ENCODE measurements at regions not wholly inside any gene's neighbourhood (a gene's known extent, or its start where the extent isn't known, plus 50 kb on each side); places are given as distances from the start of the nearest gene placed in this dataset.

DNA sequence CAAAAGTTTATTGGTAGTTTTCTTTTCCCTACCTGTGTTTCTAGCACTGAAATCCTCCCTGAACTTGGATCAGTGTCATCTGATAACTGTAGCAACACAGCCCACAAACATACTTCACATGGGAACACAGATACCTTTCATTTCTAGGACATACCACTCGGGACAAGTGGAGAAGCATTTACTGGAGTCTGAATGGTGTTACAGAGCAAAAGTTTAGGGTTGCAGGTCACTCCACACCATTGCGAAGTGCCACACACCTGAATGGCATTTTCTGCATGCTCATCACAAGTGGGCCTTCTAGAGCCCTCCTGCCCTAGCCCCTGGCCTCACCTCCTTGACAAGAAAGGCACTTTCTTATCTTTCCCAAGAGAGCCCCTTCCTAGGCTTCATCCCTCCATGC is 184.8 kb upstream of the PKDCC start:
- DNase-seq (ENCODE audit: low read depth): no peak
- no peak overlapping the region for H3K4me3 ChIP-seq (ENCODE audit: low read length)
- TF ChIP-seq, protein P1, sequence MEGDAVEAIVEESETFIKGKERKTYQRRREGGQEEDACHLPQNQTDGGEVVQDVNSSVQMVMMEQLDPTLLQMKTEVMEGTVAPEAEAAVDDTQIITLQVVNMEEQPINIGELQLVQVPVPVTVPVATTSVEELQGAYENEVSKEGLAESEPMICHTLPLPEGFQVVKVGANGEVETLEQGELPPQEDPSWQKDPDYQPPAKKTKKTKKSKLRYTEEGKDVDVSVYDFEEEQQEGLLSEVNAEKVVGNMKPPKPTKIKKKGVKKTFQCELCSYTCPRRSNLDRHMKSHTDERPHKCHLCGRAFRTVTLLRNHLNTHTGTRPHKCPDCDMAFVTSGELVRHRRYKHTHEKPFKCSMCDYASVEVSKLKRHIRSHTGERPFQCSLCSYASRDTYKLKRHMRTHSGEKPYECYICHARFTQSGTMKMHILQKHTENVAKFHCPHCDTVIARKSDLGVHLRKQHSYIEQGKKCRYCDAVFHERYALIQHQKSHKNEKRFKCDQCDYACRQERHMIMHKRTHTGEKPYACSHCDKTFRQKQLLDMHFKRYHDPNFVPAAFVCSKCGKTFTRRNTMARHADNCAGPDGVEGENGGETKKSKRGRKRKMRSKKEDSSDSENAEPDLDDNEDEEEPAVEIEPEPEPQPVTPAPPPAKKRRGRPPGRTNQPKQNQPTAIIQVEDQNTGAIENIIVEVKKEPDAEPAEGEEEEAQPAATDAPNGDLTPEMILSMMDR (conservative IDR thresholded peaks at IDR 0.05; ENCODE audit: low read depth, low read length): no peak

DNA sequence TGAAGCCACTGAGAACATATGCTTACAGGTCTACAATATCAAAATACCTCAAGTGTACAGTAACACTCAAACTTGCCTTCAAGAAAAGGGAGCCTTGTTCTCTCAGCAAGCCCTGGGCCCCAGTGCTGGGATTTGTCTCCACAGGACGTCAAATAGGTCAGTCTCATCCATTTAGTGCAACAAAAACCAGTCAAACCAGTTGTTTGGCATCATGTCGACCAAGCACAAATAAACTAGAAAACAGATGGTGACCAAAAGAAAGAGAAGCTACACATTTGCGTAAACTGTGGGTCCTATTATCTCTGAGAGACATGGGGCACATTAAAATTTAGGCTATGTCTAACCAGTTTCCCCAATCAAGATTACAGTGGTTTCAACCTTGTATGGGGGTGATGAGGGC is 182.6 kb upstream of the PKDCC start:
- TF ChIP-seq, protein P1 (conservative IDR thresholded peaks at IDR 0.05; ENCODE audit: low read depth, low read length): no peak
- no peak for DNase-seq (ENCODE audit: low read depth)
- no peak overlapping the region for H3K4me3 ChIP-seq (ENCODE audit: low read length)

DNA sequence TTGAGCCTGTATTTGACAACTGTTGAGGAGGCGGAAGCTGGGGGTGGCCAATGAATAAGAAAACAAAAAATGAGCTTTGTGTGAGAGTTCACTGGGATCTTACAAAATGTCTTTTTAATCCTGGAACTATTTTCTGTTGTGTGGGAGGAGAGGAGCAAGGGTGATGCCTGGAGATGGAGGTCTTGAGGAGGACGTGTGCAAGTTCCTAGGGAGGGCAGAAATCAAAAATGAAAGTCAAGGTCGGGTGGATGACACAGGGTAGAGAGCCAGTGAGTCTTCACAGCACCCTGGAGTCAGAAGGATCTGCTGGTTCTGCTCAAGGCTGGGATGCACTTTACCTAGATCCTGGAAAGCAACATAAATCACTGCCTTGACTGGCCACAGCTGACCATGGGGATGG is 180.3 kb upstream of the PKDCC start:
- TF ChIP-seq, protein P1 (conservative IDR thresholded peaks at IDR 0.05; ENCODE audit: low read depth, low read length): no peak
- no peak overlapping the region for H3K4me3 ChIP-seq (ENCODE audit: low read length)
- no peak for DNase-seq (ENCODE audit: low read depth)

DNA sequence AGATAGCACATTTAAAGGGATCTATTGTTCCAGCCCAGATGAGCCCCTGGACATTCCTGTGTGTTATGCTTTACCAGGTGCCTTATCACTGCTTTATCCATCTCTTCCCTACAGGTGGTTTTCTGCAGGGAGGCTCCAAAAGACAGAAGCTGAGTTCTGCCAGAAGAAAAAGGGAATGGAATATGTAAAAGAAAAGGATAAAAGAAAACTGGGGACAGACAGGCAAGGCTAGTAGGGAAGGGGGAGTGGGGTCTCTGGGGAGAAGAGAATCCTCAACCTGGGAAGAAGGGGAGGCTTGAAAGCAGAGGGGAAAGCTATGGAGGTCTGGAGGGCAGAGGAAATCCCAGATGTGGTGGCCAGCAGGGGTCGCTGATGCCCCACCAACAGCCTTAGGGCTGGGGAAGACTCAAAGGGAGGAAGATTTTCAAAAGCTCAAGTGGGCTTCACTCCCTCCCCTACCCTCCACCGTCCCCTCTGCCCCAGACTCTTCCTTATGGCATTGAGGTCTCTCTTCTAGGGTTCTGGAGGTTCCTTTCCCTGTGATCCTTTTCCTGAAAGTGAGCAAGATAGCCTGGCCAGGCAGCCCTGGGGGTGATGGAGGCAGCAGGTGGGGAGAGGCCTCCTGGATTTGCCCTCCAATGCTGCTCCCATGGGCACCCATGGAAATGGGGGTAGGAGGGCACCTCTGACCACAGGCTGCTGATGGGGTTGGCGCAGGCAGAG is 178.1 kb upstream of the PKDCC start:
- TF ChIP-seq, protein P1 (conservative IDR thresholded peaks at IDR 0.05; ENCODE audit: low read depth, low read length): peak; percentile 84
- H3K4me3 ChIP-seq (ENCODE audit: low read length): no peak overlapping the region
- DNase-seq (ENCODE audit: low read depth): no peak

DNA sequence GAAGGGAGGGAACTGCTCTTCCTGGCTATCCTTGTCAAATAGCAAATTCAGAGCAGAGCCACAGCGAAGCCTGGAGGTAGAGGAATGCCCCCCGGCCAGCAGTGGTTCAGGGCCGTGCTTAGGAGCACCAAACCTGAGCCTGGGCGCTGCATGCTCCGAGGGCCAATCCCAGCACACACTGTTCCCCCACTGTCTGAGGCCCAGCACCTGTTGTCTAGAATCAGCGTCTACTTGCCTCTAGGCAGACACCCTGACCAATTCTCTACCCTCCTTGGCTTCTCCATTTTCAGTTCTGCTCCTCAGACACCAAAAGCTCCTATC is 177.6 kb upstream of the PKDCC start:
- TF ChIP-seq, protein P1 (conservative IDR thresholded peaks at IDR 0.05; ENCODE audit: low read depth, low read length): no peak
- no peak overlapping the region for H3K4me3 ChIP-seq (ENCODE audit: low read length)
- DNase-seq (ENCODE audit: low read depth): no peak

DNA sequence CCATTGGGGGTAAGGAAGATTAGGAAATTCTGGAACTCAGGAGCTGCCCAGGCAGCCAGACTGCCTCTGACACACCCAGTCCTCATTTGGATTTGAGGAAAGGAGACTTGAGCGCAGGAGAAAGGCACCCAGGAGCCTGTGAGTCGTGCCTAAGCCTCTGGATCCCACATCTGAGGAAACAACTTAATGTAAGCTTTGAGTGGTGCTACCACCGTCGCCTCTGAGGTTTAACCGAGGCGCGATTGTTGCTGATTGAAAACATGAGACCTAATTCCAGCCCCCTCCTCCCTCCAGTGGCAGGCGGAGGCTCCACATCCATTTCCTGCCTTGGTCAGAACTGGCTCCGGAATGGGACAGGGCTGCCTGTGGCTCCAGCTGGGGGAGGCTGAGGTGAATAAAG is 176.7 kb upstream of the PKDCC start:
- no peak overlapping the region for H3K4me3 ChIP-seq (ENCODE audit: low read length)
- TF ChIP-seq, protein P1 (conservative IDR thresholded peaks at IDR 0.05; ENCODE audit: low read depth, low read length): peak; percentile 54
- no peak for DNase-seq (ENCODE audit: low read depth)

DNA sequence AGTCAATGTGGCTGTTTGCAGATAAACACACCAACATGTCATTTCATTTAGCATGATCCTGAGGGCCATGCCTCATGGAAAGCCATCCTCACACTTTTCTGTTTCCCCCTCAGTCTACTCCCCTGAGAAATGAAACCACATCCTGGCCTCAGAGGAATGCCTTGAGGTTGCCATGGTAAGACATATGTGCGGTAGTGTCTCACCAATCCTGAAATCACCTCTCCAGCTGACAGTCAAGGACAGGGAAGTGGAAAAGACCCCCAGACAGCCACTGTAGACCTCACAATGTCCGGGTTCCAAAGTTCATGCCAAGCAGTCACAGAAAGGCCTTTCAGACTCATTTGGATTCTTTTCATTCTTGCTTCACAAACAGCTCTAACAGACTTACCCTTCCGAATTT is 175.2 kb upstream of the PKDCC start:
- no peak for DNase-seq (ENCODE audit: low read depth)
- TF ChIP-seq, protein P1 (conservative IDR thresholded peaks at IDR 0.05; ENCODE audit: low read depth, low read length): no peak
- H3K4me3 ChIP-seq (ENCODE audit: low read length): no peak overlapping the region

Measured in retinal pigment epithelial cell (primary cell).